ENCODE measurements at regions not wholly inside any gene's neighbourhood (a gene's known extent, or its start where the extent isn't known, plus 50 kb on each side); places are given as distances from the start of the nearest gene placed in this dataset.

DNA sequence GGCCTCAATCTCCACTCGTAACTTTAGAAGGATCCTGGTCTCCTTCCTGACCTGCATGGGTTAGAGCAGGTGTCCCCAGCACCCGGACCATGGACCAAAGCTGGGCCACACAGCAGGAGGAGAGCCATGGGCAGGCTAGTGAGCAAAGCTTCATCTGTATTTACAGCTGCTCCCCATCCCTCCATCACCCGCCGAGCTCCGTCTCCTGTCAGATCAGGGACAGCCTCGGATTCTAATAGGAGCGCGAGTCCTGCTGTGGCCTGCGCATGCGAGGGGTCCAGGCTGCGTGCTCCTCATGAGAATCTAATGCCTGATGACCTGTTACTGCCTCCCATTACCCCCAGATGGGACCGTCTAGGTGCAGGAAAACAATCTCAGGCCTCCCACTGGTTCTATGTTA is 297.7 kb upstream of the SALL3 start:
- no peak for TF ChIP-seq YY1 (IDR thresholded peaks at IDR 0.05; ENCODE audit: insufficient read depth, insufficient read length)
- TF ChIP-seq SUZ12 (IDR thresholded peaks at IDR 0.05; ENCODE audit: extremely low read depth, insufficient read depth, insufficient read length), result no peak
